ENCODE measurements at regions not wholly inside any gene's neighbourhood (a gene's known extent, or its start where the extent isn't known, plus 50 kb on each side); places are given as distances from the start of the nearest gene placed in this dataset.

DNA sequence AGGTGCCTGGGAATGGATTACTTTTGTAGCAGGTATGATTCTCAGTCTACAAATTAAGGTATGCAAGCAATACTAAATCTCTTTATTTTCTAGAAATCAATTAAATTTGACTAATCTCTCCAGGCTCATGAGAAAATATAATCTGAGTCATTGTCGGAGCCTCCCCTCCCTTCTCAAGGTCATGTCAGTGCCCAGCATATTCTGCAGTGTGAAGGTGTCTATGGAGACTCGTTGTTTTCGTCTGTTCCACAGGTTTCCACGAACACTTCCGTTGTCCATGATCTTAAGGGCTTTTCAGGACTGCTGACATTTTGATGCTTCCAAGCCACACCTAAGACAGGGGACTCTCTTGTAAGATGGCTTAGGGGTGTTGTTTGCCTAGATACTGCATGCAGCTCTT lies 56.6 kb upstream of the SCOC start:
- no peak for DNase-seq

GRCh38 chr4:140315970-140316369 lies 57.5 kb upstream of the SCOC start:
- no peak for DNase-seq

DNA sequence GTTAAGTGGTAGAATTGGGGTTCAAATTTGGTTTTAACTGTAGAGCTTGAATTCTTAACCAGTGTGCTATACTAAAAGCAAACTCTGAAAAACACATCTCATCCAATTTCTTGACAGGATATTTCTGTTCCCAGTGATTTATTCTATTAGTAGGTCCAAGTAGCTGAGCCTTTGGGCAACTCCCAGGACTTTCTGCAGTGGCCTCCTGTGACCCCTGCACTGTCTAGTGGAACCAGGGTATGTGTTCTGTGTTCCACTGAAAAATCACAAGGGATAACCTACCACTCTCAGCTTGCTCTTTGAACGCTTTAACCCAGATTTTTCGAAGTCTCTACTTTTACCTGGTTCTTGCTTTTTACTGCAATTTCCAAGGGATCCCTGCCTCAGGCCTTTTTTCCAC lies 58.0 kb upstream of the SCOC start:
- no peak for DNase-seq

DNA sequence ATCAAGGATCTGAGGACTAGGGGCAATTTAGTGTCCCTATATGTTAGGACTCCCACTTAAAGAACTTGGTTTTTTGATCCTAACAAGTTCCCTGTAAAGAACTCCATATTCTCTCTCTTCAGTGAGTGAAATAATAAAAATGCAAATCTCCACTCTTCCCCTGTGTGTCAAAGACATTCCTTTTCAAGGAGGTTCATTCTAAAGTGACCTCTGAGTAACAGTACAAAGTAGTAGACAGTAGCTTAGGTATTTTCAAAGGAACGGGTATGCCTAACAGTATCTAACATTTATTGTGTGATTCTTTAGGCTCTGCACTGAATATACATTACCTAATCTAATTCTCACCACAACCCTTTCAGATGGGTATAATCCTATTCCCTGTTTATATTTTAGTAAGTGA lies 58.4 kb upstream of the SCOC start:
- DNase-seq: no peak

- DNase-seq: no peak
These were observed 61.3 kb upstream of the SCOC start for GRCh38 chr4:140312100-140312499.

- no peak for DNase-seq
These were observed 62.1 kb upstream of the SCOC start for GRCh38 chr4:140311257-140311835.

- DNase-seq: no peak
These were observed 64.1 kb upstream of the SCOC start for GRCh38 chr4:140309124-140309870.

GRCh38 chr4:140308366-140309123 lies 64.9 kb upstream of the SCOC start:
- no peak for DNase-seq

GRCh38 chr4:140305053-140305452 lies 68.4 kb upstream of the SCOC start:
- DNase-seq: no peak

- DNase-seq: no peak
These were observed 69.1 kb upstream of the SCOC start for GRCh38 chr4:140304346-140304745.

DNA sequence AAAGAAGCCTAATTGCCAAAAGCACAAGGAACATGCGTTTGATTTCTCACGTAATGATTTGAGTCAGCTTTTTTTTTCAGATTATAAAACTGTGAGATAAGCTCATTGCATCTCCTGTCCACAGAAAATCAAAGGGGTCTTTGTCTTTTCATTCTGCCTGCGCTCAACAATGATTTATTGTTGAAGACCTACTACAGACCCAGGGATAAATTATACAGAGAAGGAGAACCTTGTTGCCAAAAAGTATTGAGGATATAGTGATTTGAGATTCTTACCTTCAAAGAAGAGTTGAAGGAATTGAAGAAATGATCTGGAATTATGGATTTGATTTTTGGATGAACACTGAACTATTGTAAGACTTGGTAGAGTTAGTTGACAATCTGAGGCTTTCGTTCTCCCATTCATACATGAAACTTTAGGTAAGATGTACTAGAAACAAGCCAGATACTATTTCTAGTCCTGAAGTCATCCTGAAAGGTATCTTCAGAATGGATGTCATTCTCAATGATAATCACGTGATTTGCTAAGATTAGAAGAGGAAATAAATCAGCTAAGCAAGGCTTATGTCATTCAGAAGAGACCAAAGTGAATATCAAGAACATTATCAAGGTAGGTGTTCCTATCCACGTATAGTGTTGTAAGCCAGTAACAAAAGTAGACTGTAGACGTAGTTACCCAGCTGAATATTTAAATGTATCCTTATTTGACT lies 71.1 kb upstream of the SCOC start:
- peak; percentile 43 for DNase-seq

- peak; percentile 9 for DNase-seq
These were observed 73.0 kb upstream of the SCOC start for GRCh38 chr4:140300271-140300970.

DNA sequence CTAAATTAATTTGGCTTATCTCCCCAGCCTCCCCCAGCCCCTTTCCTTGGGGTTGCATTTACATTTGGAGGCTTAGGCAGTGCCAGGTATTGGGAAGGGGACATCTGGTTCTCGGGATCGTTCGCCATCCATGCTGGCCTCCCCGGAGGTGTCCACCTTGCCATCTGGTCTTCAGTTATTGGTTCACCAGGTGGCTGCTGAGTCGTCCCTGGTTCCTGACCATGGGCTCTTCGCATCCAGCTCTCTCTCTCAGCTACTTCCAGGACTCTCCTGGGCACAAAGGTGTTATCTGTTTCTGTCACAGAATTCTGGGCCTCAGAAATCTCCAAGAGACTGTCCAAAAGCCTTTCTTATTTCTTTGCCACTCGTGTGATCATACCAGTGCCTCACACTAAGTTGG lies 75.4 kb upstream of the SCOC start:
- DNase-seq: no peak

DNA sequence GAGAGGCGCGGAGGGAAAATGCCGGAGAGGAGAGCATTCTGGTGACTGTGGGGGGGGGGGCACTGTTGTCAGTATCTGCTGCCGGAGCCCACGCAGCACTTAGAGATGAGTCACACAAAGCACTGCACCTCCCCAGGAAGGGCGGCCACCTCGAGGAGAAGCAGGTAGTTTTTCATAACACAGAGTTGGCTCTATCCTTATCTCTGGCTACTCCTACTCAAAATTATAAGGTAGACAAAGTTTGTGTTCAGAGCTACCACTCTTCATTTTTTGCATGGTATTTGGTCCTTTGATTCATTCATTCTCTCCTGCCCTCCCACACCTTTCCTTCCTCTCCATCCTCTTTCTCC lies 76.2 kb upstream of the SCOC start:
- no peak for DNase-seq

GRCh38 chr4:140296335-140297220 lies 76.9 kb upstream of the SCOC start:
- peak; percentile 8 for DNase-seq

DNA sequence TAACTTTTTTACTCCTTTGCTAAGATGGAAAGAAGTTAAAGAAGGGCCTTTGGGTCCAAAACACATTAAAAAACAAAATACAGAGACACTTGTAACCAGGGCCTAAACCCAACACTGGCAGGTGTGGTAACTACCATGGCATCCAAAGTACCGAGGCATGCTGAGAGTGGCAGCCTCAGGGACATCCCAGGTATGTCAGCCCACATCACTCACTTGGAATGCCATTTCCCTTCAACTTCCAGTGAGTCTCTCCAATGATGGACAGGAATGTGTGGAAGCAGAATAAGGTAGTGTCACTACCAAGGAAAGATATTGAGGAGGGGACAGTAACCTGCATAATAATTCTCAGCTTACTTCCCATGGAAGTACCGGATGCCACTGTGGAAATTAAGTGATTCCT lies 79.5 kb upstream of the SCOC start:
- DNase-seq: no peak

- DNase-seq: no peak
These were observed 82.2 kb upstream of the SCOC start for GRCh38 chr4:140291259-140291658.

GRCh38 chr4:140289486-140289885 lies 84.0 kb upstream of the SCOC start:
- no peak for DNase-seq

DNA sequence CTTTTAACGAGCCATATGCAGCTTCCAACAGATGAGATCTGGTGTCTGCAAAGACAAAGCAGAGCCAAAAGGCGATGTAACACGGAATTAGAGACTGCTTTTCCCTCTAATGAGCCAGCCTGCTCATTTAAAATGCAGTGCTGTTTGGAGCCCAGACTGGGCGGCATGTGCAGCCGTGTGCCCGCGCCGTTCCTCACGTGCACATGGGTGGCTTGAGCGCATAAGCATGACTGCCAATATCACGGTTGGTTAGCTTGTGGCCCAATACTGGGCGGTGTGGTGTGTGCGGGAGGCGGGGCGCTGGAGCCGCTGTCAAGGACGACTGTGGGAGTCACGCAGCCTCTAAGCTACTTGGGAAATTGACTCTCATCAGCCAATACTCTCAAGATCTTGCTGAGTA lies 87.0 kb upstream of the SCOC start:
- DNase-seq: no peak

- DNase-seq: no peak
These were observed 89.0 kb upstream of the SCOC start for GRCh38 chr4:140284456-140284855.

- no peak for DNase-seq
These were observed 91.5 kb upstream of the SCOC start for GRCh38 chr4:140281828-140282552.

All from midbrain (tissue), 1 donor.